Duodenal mucosa (tissue), 2 donors: ENCODE measurements at regions not wholly inside any gene's neighbourhood (a gene's known extent, or its start where the extent isn't known, plus 50 kb on each side); places are given as distances from the start of the nearest gene placed in this dataset.

Experiments
- H3K27ac ChIP-seq: one replicate; pipeline ENCODE4 v1.7.0; 2013; ENCODE audit warnings: low read depth, low read length
- H3K27me3 ChIP-seq, 2 donors: one replicate each; pipeline ENCODE4 v1.7.0; 2013; ENCODE audit warnings: low read length in 2 of 2, control low read depth in 1 of 2; ENCODE audit not compliant: insufficient read depth in 2 of 2, control insufficient read depth in 1 of 2
- H3K36me3 ChIP-seq, 2 donors: one replicate each; pipeline ENCODE4 v1.7.0; 2013; ENCODE audit warnings: low read length in 2 of 2, control low read depth in 1 of 2; ENCODE audit not compliant: insufficient read depth in 2 of 2, control insufficient read depth in 1 of 2
- H3K4me1 ChIP-seq, 2 donors: one replicate each; pipeline ENCODE4 v1.7.0; 2013; ENCODE audit warnings: low read length in 2 of 2, control low read depth in 1 of 2; ENCODE audit not compliant: insufficient read depth in 2 of 2, control insufficient read depth in 1 of 2
- H3K4me3 ChIP-seq, 2 donors: one replicate each; pipeline ENCODE4 v1.7.0; 2013; ENCODE audit warnings: low read length in 2 of 2, low read depth in 1 of 2
- H3K9ac ChIP-seq, 2 donors: one replicate each; pipeline ENCODE4 v1.7.0; 2013; ENCODE audit warnings: low read length in 2 of 2, low read depth in 1 of 2
- H3K9me3 ChIP-seq, 2 donors: one replicate each; pipeline ENCODE4 v1.7.0; 2013; ENCODE audit warnings: low read length in 2 of 2, control low read depth in 1 of 2; ENCODE audit not compliant: control insufficient read depth in 1 of 2

- no peaks in the 10 kb centered on the region for H3K4me1 ChIP-seq
- no peak overlapping the region for H3K9ac ChIP-seq
- H3K27ac ChIP-seq = no peak overlapping the region
- H3K9me3 ChIP-seq = no peaks in the 10 kb centered on the region
- no peaks in the 10 kb centered on the region for H3K27me3 ChIP-seq
- H3K4me3 ChIP-seq = no peak overlapping the region
- H3K36me3 ChIP-seq = no peaks in the 10 kb centered on the region
Measured at GRCh38 chr5:158007336-158007735, 148.4 kb upstream of the CLINT1 start.

GRCh38 chr5:157999696-158000095, 140.8 kb upstream of the CLINT1 start:
- H3K36me3 ChIP-seq = no peaks in the 10 kb centered on the region

GRCh38 chr5:157997991-157998504, 139.1 kb upstream of the CLINT1 start:
- H3K9ac ChIP-seq = no peak overlapping the region
- H3K9me3 ChIP-seq = no peaks in the 10 kb centered on the region
- no peaks in the 10 kb centered on the region for H3K36me3 ChIP-seq
- no peak overlapping the region for H3K4me3 ChIP-seq
- H3K27ac ChIP-seq = no peak overlapping the region
- peaks cover 5 to 8% of the 10 kb centered on the region in 2 donors for H3K4me1 ChIP-seq
- no peaks in the 10 kb centered on the region for H3K27me3 ChIP-seq

More at GRCh38 chr5:157999696-158000095, 140.8 kb upstream of the CLINT1 start:
- Histone ChIP-seq H3K27ac (no peak overlapping the region), H3K4me3 (no peak overlapping the region), H3K4me1 (peaks cover under 1 to 3% of the 10 kb centered on the region in 2 donors), H3K9me3 (no peaks in the 10 kb centered on the region), H3K27me3 (no peaks in the 10 kb centered on the region), H3K9ac (no peak overlapping the region)

DNA sequence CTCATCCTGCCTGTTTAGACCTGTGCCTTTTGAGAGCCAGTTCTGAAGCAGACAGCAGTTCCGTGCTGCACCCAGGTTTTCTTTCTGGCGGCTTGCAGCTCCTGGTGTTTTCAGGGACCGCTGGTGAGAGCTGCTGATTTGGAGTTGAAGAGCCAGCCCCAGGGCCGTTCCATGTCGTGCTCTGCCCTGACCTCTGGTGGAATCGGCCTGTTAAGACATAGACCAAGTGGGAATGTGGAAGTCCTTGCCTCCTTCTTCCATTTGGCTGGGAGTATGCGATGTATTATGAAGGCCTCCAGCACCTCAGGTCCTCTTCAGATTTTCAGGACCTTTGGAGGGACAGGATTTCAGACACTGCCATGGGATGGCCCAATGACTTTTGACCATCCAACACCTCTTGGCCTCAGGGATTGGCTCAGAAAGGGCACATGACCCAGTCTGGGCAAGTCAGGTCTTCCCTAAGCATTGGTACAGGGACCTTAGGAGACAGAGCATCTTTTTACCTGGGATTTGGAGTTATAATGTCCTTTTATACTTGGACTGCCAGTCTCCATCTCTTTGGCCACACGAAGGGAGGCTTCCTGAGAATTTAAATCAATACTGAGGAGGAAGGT, 136.1 kb upstream of the CLINT1 start:
- H3K27me3 ChIP-seq = no peaks in the 10 kb centered on the region
- H3K36me3 ChIP-seq = no peaks in the 10 kb centered on the region
- peak overlapping the region in 1 of 2 donors; percentile 37 for H3K4me3 ChIP-seq
- H3K9ac ChIP-seq = no peak overlapping the region
- peaks cover 5 to 8% of the 10 kb centered on the region in 2 donors for H3K4me1 ChIP-seq
- H3K27ac ChIP-seq = no peak overlapping the region
- no peaks in the 10 kb centered on the region for H3K9me3 ChIP-seq

GRCh38 chr5:157993986-157994691, 135.2 kb upstream of the CLINT1 start:
- Histone ChIP-seq H3K9me3 (no peaks in the 10 kb centered on the region), H3K9ac (no peak overlapping the region), H3K27ac (no peak overlapping the region)

GRCh38 chr5:157993201-157993600, 134.3 kb upstream of the CLINT1 start:
- Histone ChIP-seq H3K4me1 (peaks cover 5 to 8% of the 10 kb centered on the region in 2 donors), H3K9me3 (no peaks in the 10 kb centered on the region), H3K9ac (no peak overlapping the region), H3K27me3 (no peaks in the 10 kb centered on the region), H3K27ac (no peak overlapping the region), H3K36me3 (no peaks in the 10 kb centered on the region), H3K4me3 (no peak overlapping the region)

More at GRCh38 chr5:157993986-157994691, 135.2 kb upstream of the CLINT1 start:
- Histone ChIP-seq H3K4me1 (peaks cover 5 to 8% of the 10 kb centered on the region in 2 donors), H3K36me3 (no peaks in the 10 kb centered on the region), H3K4me3 (no peak overlapping the region), H3K27me3 (no peaks in the 10 kb centered on the region)

DNA sequence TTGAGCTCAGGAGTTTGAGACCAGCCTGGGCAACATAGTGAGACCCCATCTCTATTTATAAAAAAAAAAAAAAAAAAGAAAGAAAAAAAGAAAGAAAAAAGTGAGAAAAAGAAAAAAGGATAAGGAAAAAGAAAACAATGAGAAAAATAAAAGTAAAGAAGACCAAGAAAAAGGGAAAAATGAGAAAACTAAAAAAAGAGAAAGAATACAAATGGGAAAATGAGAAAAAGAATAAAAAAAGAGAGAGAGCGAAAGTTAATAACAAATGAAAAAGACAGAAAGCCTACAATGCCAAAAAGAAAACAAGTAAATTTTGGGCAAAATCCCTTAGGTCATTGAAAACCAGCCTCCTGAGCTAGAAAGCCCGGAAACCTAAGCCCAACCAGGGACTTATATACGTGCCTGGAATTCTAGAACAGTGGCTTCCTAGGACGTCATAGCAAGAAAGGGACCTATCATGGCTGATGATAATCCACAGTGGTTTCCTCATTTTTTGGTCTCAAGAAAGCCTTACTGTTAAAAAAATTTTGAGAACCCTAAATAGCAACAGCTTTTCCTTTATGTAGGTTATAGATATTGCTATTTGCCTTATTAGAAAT, 131.7 kb upstream of the CLINT1 start:
- H3K9me3 ChIP-seq = no peaks in the 10 kb centered on the region
- H3K4me1 ChIP-seq = peaks cover 5 to 8% of the 10 kb centered on the region in 2 donors
- H3K9ac ChIP-seq = no peak overlapping the region
- no peak overlapping the region for H3K4me3 ChIP-seq
- H3K27me3 ChIP-seq = no peaks in the 10 kb centered on the region
- no peaks in the 10 kb centered on the region for H3K36me3 ChIP-seq
- no peak overlapping the region for H3K27ac ChIP-seq

DNA sequence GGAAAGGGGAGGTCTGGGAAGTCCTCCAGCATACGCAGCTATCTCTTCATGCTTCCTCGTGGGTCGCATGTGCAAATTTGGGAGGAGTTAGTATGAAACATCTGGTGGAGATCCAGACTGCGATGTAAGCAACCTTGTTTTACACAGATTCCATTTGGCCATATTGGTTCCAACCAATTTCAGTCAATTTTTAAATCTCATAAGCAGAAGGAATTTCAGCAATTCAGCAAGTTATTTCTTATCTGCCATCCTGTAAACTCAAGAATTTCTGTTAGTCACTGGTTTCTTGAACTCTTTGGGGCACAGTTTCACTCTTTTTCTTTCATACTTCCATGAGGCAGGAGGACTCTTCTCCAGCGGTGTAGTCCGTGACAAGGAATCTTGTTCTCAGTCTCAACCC, 130.4 kb upstream of the CLINT1 start:
- no peak overlapping the region for H3K4me3 ChIP-seq
- H3K4me1 ChIP-seq = peaks cover under 1 to 1% of the 10 kb centered on the region in 2 donors
- H3K9ac ChIP-seq = no peak overlapping the region
- H3K27ac ChIP-seq = no peak overlapping the region
- no peaks in the 10 kb centered on the region for H3K36me3 ChIP-seq
- no peaks in the 10 kb centered on the region for H3K9me3 ChIP-seq
- H3K27me3 ChIP-seq = no peaks in the 10 kb centered on the region

DNA sequence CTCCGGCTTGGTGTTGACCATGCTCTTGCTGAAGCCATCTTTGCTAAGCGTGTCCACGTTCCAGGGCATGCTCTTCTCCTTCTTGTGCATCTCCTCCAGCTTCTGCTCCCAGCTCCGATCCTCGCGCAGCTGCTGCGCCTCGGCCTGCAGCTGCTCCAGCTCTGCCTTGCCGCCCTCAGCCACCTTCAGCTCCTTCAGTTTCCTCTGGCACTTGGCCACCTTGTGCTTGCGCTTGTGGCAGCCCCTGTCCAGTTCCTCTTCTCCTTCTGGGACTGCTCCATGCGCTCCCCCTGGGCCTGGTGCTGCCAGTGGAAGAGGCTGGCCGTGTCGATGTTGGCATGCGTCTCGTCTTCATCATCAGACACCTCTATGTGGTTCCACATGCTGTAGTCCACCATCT, 128.3 kb upstream of the CLINT1 start:
- no peak overlapping the region for H3K4me3 ChIP-seq
- no peak overlapping the region for H3K27ac ChIP-seq
- no peak overlapping the region for H3K9ac ChIP-seq
- H3K4me1 ChIP-seq = no peaks in the 10 kb centered on the region
- H3K9me3 ChIP-seq = no peaks in the 10 kb centered on the region
- H3K36me3 ChIP-seq = no peaks in the 10 kb centered on the region
- H3K27me3 ChIP-seq = no peaks in the 10 kb centered on the region

DNA sequence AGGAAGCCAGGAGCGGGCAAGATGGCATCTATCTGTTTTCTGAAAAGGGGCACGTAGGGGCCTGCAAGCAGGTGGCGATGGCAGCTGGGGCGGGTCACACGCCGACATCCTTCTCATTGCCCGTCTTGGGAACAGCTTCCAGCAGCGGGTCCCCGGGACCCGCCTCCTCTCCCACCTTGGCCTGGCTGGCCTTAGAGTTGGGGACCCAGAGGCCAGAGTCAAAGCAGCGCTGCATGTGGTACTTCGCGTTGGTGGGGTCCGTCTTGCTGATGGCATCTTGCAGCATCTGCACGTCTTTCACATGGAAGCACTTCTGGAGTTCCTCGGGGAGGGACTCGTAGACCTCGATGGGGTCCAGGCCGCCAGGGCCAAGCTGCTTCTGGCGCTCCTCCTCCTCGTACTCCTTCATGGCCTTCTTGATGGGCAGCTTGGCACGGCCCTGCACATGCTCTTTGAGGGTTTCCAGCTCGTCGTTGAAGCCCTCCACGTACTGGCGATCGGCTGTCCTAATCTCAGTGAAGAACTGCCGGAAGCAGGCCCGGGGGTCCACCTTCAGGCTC, 127.6 kb upstream of the CLINT1 start:
- no peaks in the 10 kb centered on the region for H3K9me3 ChIP-seq
- H3K4me3 ChIP-seq = no peak overlapping the region
- H3K36me3 ChIP-seq = no peaks in the 10 kb centered on the region
- no peaks in the 10 kb centered on the region for H3K27me3 ChIP-seq
- H3K4me1 ChIP-seq = no peaks in the 10 kb centered on the region
- H3K9ac ChIP-seq = no peak overlapping the region
- H3K27ac ChIP-seq = no peak overlapping the region
